Spinal cord (tissue), 9 donors: ENCODE measurements at regions not wholly inside any gene's neighbourhood (a gene's known extent, or its start where the extent isn't known, plus 50 kb on each side); places are given as distances from the start of the nearest gene placed in this dataset.

ENCODE experiments used
- DNase-seq, 6 donors: peaks; one replicate each; pipeline versions ENCODE4 v3.0.0 to v3.0.0-alpha.2; 2013 to 2015; ENCODE audit warnings: low spot score in 6 of 6, low read depth in 4 of 6
- H3K27ac ChIP-seq: one replicate; pipeline ENCODE4 v1.5.1; 2013; ENCODE audit warnings: low read depth, low read length, control low read depth
- H3K27me3 ChIP-seq: one replicate; pipeline ENCODE4 v1.6.1; 2013; ENCODE audit warnings: low read length; ENCODE audit not compliant: control insufficient read depth, insufficient read depth
- H3K36me3 ChIP-seq: one replicate; pipeline ENCODE4 v1.6.1; 2013; ENCODE audit warnings: low read length; ENCODE audit not compliant: control insufficient read depth, insufficient read depth
- H3K4me1 ChIP-seq: one replicate; pipeline ENCODE4 v1.6.1; 2013; ENCODE audit warnings: low read length; ENCODE audit not compliant: control insufficient read depth, insufficient read depth
- H3K4me3 ChIP-seq: one replicate; pipeline ENCODE4 v1.5.1; 2013; ENCODE audit warnings: low read depth, low read length, control low read depth
- H3K9me3 ChIP-seq: one replicate; pipeline ENCODE4 v1.6.1; 2013; ENCODE audit warnings: low read length; ENCODE audit not compliant: control insufficient read depth, insufficient read depth
- WGBS: methylation state at CpG from one replicate; pipeline ENCODE4 v1.1.5; 2013; ENCODE audit warnings: missing lambda C conversion rate; ENCODE audit not compliant: insufficient coverage; 5-methylcytosine and 5-hydroxymethylcytosine counted together
- donor health status: healthy.

- peak in 2 of 6 donors; percentile 43 to 69 for DNase-seq
- WGBS, result 30% methylated on average over 3 of the region's 8 CpGs
These were observed 391.9 kb upstream of the NPVF start for GRCh38 chr7:25619963-25620799.

DNA sequence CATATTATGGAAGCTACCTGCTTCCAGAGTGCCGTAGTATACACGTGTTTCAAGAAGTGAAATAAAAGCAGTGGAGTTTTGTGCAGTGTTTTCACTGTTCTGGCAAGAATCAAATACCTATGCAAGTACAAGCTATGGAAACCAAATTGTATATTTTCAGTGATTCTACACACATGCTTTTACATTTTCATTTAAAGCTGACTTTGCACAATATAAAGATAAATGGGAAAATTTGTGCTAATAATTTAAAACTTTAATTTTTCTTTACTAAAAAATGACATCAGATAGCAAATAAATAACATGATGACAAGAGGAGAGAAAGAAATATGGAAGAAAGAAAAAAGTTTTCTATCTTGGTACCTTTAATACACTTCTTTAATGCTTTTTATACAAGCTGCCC, 393.7 kb upstream of the NPVF start:
- Histone ChIP-seq H3K4me1 (no peaks in the 10 kb centered on the region), H3K9me3 (no peaks in the 10 kb centered on the region), H3K36me3 (no peaks in the 10 kb centered on the region), H3K4me3 (no peak overlapping the region), H3K27ac (no peak overlapping the region), H3K27me3 (no peaks in the 10 kb centered on the region)
- no CpG with 5 or more reads among the region's 2 CpGs for WGBS
- DNase-seq, result no peak

More at GRCh38 chr7:25619963-25620799, 391.9 kb upstream of the NPVF start:
- Histone ChIP-seq H3K36me3 (no peaks in the 10 kb centered on the region), H3K9me3 (no peaks in the 10 kb centered on the region), H3K27me3 (no peaks in the 10 kb centered on the region), H3K4me3 (no peak overlapping the region), H3K27ac (no peak overlapping the region), H3K4me1 (peaks cover 6% of the 10 kb centered on the region)

- H3K4me3 ChIP-seq, result no peak overlapping the region
- no peaks in the 10 kb centered on the region for H3K9me3 ChIP-seq
- no peaks in the 10 kb centered on the region for H3K4me1 ChIP-seq
- 100% methylated on average over 1 of the region's 3 CpGs for WGBS
- H3K36me3 ChIP-seq, result no peaks in the 10 kb centered on the region
- no peak for DNase-seq
- no peaks in the 10 kb centered on the region for H3K27me3 ChIP-seq
- no peak overlapping the region for H3K27ac ChIP-seq
These were observed 394.4 kb upstream of the NPVF start for GRCh38 chr7:25622695-25623094.

DNA sequence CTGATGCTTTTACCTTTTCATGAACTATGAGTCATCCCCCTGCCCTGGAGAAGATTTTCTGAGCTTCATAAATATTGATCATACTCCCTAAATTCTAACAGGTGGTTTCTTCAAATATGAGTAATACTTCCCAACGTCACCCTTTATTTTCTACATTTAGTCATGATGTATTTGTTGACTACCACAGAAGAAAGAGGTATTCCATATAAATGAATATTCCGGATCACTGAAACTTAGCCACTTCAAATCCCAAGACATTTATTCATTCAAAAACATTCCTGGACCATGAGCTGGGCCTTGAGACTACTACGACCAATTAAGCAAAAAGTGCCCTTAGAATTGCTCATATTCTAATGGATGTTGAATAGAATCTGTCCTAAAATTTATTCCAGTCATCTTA, 395.8 kb upstream of the NPVF start:
- DNase-seq, result no peak
- Histone ChIP-seq H3K36me3 (no peaks in the 10 kb centered on the region), H3K4me3 (no peak overlapping the region), H3K27ac (no peak overlapping the region), H3K4me1 (no peaks in the 10 kb centered on the region), H3K27me3 (no peaks in the 10 kb centered on the region), H3K9me3 (no peaks in the 10 kb centered on the region)
- WGBS, result no CpG with 5 or more reads among the region's 3 CpGs

- Histone ChIP-seq H3K36me3 (no peaks in the 10 kb centered on the region), H3K27ac (peak overlapping the region; percentile 36), H3K4me1 (no peaks in the 10 kb centered on the region), H3K4me3 (no peak overlapping the region), H3K9me3 (no peaks in the 10 kb centered on the region), H3K27me3 (peaks cover under 1% of the 10 kb centered on the region)
- 83% methylated on average over 8 of the region's 8 CpGs for WGBS
- peak in 1 of 6 donors; percentile 72 for DNase-seq
These were observed 396.5 kb upstream of the NPVF start for GRCh38 chr7:25624833-25625232.

DNA sequence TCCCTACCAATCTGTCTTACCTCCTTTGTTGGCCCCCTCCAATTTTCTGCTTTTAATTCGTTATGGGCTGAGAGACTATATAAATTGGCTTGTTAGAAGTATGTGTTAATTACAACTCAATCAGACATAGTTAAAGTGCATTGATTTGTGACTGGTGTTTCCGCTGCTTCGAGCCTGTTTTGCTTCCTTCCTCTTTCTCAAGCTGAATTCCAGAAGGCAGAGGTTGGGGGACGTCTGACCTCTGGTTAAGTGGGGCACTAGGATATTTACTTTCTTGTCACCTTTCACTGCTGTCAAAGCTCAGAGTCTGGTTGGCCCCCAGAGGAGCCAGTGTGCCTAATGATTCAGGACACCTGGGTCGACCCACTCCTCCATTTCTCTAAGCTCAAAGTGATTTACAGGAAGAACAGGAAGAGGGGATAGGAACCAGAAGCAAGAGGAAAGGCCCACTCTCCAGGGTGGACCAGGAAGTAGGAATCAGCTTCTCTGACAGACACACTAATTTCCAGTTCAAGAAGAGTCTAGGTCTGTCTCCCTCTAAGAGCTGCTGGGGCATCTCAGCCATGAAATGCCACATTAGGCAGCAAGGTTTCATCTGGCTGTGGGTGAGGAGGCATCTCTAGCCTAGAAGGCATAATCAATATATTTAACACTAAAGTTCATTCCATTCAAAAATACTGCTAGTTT, 397.2 kb upstream of the NPVF start:
- Histone ChIP-seq H3K27ac (peak overlapping the region; percentile 36), H3K27me3 (peaks cover 2% of the 10 kb centered on the region), H3K4me3 (no peak overlapping the region), H3K4me1 (no peaks in the 10 kb centered on the region), H3K9me3 (no peaks in the 10 kb centered on the region), H3K36me3 (no peaks in the 10 kb centered on the region)
- DNase-seq, result no peak
- no CpG with 5 or more reads among the region's 5 CpGs for WGBS

DNA sequence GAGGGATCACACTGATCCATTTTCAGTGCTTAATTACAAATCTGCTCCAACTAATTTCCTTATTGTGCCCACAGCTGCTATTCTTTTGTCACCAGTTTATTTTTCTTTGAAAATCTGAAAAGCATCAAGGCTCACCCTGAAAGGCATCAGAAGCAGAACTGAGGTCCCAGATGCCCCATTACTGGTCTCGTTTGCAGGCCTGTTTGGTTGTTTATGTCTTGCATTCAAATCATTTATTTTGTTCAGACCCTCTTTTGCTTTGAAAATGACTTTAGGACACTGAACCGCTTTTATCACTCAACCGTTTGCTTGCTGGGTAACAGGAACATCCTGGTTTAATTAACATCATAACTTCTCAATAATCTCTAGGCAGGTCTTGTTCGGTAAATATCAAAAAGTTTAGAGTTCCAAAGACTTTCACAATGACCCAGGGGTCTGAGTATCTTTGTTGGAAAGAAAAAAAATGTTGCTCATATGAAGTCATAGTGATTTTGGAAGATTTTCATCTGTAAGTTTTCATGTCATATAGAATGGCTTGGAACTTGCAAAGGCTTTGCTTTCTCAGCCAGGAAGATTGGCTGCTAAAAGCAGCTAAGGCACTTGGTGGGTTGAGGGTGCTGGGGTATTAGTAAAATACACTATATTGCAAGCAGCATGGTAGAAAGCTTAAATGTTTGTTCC, 398.3 kb upstream of the NPVF start:
- 20% methylated on average over 2 of the region's 4 CpGs for WGBS
- Histone ChIP-seq H3K9me3 (no peaks in the 10 kb centered on the region), H3K27ac (no peak overlapping the region)

DNA sequence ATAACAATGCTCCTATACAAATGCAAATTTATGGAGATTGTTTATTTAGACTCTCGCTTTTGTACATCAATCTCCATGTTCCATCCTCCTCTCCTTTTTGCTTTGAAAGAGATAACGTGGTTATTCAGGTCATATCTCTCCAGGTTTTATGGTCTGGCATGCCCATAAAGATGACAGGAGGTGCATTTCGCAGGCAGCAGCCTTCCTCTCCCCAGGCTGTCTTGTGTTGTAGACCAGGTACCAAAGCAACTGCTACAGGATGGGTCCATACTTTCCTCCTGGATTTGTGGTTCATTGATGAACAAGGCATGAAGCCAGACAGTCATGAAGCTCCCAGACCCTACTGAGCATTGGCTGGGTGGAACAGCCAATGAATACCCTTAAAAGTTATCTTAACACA, 400.2 kb upstream of the NPVF start:
- Histone ChIP-seq H3K9me3 (no peaks in the 10 kb centered on the region), H3K27me3 (peaks cover 2% of the 10 kb centered on the region), H3K4me1 (no peaks in the 10 kb centered on the region), H3K27ac (no peak overlapping the region), H3K4me3 (no peak overlapping the region), H3K36me3 (no peaks in the 10 kb centered on the region)
- 77% methylated on average over 2 of the region's 3 CpGs for WGBS
- DNase-seq, result no peak

More for the DNA sequence above, 398.3 kb upstream of the NPVF start:
- no peak overlapping the region for H3K4me3 ChIP-seq
- no peaks in the 10 kb centered on the region for H3K36me3 ChIP-seq
- peak in 1 of 6 donors; percentile 37 for DNase-seq
- H3K27me3 ChIP-seq, result peaks cover 2% of the 10 kb centered on the region
- no peaks in the 10 kb centered on the region for H3K4me1 ChIP-seq

GRCh38 chr7:25632616-25633015, 404.3 kb upstream of the NPVF start:
- H3K4me1 ChIP-seq, result peaks cover 6% of the 10 kb centered on the region
- H3K27ac ChIP-seq, result no peak overlapping the region
- no CpG with 5 or more reads among the region's 5 CpGs for WGBS
- DNase-seq, result peak in 1 of 6 donors; percentile 30
- H3K4me3 ChIP-seq, result no peak overlapping the region
- H3K27me3 ChIP-seq, result peaks cover 2% of the 10 kb centered on the region
- no peaks in the 10 kb centered on the region for H3K9me3 ChIP-seq
- H3K36me3 ChIP-seq, result no peaks in the 10 kb centered on the region
